Endothelial cell of umbilical vein (primary cell): ENCODE measurements at regions not wholly inside any gene's neighbourhood (a gene's known extent, or its start where the extent isn't known, plus 50 kb on each side); places are given as distances from the start of the nearest gene placed in this dataset.

Experiments
- CTCF ChIP-seq, 2 donors: IDR thresholded peaks; 1 replicate in 1 of 2; 2 replicates in 1 of 2; pipeline ENCODE4 v1.5.1; 2011; ENCODE audit warnings: low read length in 2 of 2, mild to moderate bottlenecking in 2 of 2, moderate library complexity in 2 of 2, control low read depth in 1 of 2, inconsistent platforms in 1 of 2, low read depth in 1 of 2; ENCODE audit not compliant: insufficient read depth in 1 of 2; ENCODE audit errors: extremely low read depth in 1 of 2
- EZH2 ChIP-seq: IDR thresholded peaks from 2 replicates; pipeline ENCODE4 v1.6.1; 2012; ENCODE audit warnings: borderline replicate concordance, low read depth, mild to moderate bottlenecking, moderate library complexity, low read length, inconsistent platforms; ENCODE audit not compliant: severe bottlenecking
- POLR2A ChIP-seq: IDR thresholded peaks from 2 replicates; pipeline ENCODE4 v1.6.1; 2012; ENCODE audit warnings: low read depth, mild to moderate bottlenecking, control low read depth, low read length
- POLR2AphosphoS5 ChIP-seq: IDR thresholded peaks from 2 replicates; pipeline ENCODE4 v1.6.1; 2012; ENCODE audit warnings: low read depth, mild to moderate bottlenecking, control low read depth, low read length, moderate library complexity; ENCODE audit not compliant: insufficient read depth
- TF ChIP-seq, protein P1 (sequence below): IDR thresholded peaks from 2 replicates; pipeline ENCODE4 v1.6.1; 2011; ENCODE audit not compliant: insufficient read depth, insufficient read length

- TF ChIP-seq POLR2A (no peak), CTCF (IDR thresholded peaks at IDR 0.05; ENCODE audit: extremely low read depth in 1 of 2, insufficient read depth in 1 of 2, low read depth in 1 of 2, low read length in 2 of 2) (no peak), EZH2 (no peak), POLR2AphosphoS5 (no peak)
- TF ChIP-seq, protein P1, sequence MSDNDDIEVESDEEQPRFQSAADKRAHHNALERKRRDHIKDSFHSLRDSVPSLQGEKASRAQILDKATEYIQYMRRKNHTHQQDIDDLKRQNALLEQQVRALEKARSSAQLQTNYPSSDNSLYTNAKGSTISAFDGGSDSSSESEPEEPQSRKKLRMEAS = no peak
Measured at GRCh38 chr2:120634533-120634932, 101.1 kb upstream of the GLI2 start.
